HG02610 (cell line): ENCODE measurements at regions not wholly inside any gene's neighbourhood (a gene's known extent, or its start where the extent isn't known, plus 50 kb on each side); places are given as distances from the start of the nearest gene placed in this dataset.
"Not testable (repeated sequence)": the region's sequence is repeated elsewhere in the genome, so short reads cannot be mapped to it uniquely, and the experiment has no call there.

ENCODE experiments used
- ATAC-seq: cut with Tn5 transposase; IDR thresholded peaks from one replicate; pipeline ENCODE4 v1.9.1; 2021; ENCODE audit warnings: mild to moderate bottlenecking, moderate library complexity; ENCODE audit not compliant: unreplicated experiment

DNA sequence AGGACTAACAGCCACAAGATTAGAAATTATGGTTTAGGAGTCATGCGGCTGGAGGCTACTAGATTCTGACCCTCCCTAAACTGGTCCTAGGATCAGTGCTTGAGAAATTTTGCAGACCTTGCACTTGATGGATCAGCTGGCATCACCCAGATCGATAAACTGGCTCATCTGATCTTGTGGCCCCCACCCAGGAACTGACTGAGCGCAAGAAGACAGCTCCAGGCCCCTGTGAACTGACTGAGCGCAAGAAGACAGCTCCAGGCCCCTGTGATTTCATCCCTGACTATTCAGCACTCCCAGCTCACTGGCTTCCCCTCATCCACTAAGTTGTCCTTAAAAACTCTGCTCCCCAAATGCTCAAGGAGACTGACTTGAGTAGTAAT lies 67.8 kb downstream of the MRPL36 start:
- ATAC-seq = not testable (repeated sequence)

DNA sequence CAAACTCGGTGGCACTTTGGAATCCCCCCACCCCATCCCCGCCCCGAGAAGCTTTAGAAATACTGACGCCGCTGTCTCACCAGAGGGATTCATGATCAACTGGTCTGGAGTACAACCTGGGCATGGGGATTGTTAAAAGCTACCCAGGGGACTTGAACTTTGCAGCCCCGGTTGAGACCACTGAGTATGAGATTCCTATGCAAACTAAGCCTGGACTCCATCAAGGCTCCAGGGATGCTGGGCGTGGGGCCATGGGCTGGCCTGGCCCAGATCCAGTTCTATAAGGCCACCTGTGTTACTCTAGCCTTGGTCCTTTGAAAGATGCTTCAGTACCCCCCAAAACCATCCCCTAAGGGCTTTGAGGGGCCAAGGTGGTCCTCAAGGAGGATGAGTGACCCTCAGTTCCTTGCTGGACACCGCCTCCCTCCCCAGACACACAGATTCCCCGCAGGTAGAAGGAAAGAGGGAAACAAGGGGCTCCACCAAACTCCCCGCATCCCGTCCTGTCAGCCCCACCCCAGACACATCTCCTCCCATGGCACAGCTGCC lies 68.5 kb downstream of the MRPL36 start:
- ATAC-seq = no peak

DNA sequence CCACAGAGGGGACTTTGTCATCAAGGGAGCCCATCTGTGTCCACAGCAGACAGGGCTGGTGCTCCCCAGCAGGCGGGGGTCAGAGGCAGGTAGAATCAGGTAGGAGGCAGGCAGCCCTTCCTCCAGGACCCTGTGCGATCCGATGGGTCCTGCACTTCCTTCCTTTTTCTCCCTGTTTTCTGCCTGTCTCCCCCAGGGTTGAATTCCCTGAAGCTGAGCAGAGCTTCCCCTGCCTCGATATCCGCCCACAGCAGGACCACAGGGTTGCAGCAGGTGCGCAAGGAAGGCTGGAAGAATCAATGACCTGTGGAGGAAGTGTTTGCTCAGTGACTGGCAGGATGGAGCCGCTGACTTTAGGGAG lies 69.2 kb downstream of the MRPL36 start:
- ATAC-seq = no peak

DNA sequence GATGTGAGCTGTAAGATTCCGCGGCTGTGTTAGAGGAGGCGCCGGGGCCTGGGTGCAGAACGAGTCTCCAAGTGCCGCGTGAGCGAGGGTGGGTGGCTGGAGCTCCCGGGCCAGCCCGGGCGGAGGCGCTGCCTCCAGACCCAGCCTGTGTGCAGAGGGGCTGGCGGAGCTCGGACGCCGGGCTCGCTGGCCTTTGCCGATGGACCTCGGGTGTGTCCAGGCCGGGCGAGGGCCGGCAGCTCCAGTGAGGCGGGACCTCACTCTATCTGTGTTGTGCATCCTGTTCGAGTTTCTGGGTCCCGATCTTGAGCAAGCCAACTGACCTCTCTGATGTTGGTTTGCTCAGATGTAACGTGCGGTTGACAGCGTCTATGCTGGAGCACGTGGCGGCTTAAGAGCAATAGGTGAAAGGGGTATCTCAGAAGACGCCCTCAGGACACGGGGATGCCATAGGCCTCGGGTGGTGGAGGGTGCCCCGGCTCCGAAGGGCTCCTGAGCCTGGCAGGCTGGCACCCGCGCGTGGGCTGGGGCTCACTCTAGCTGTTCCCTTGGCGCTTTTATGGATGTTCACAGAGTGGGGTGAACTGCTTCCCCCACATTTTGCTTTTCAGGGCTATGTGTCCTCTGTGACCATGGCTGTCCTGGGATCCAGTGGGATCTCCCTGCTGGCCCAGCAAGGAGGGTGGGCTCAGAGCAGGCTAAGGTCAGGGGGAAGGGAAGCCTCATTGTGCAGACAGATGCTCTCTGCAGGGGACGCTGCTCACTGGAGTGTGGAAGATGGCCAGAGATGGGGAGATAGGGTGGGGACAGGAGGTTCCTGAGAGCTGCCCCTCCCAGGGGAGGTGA lies 69.8 kb downstream of the MRPL36 start:
- no peak for ATAC-seq

DNA sequence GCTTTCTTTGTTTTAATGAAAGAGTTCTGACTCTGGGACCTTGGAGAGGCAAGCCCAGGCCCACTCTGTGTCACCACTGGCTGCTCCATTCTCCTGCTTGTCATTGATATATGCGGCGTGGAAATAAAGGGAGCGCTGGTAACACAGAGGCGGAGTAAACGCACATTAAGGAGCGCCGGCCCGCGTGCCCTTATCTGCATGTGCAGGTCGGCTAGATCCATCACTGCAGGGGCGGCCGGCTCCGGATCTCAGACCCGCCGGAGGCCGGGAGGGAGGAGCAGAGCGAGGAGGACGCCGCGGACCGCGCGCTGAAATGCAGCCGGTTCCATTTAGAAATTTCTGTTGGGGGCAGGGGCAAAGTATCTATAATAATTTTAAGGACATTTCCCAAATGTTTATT lies 70.8 kb downstream of the MRPL36 start:
- ATAC-seq = no peak

DNA sequence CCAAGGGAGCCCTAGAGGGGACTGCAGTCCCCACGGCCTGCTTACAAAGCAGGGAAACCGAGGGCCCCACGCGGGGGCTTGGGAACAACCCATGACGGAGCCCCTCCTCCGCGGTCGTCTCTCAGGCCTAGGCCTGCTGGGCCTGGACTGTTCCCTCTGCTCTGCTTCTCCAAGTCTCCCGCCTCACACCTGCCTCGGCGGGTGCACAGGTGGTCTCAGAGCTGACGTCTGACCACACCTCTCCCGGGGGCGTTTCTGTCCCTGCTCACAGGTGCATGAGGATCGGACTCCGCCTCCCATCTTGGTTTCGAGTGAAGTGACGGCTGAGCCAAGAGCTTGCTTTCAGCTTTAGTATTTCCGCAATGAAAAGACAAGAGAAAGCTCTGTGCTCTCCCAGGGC lies 72.1 kb downstream of the MRPL36 start:
- ATAC-seq = no peak

DNA sequence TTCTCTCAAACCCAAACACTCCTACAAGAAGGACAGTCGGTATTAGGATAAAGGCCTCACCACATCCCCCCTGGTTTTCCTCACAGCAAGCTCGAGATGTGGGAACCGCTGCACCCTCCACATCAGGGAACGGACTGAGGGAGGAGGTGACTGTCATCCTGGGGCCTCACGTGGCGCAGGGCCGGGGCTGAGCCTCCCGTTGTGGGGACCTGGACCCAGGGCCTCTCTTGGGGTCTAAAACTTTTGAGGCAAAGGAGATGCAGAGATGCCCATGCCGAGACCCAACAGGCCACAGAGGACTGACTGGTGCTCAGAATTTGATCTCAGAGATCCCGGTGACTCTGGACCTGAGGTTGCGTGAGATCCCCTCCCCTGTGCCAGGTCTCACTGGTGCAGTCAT lies 72.7 kb downstream of the MRPL36 start:
- ATAC-seq = no peak

DNA sequence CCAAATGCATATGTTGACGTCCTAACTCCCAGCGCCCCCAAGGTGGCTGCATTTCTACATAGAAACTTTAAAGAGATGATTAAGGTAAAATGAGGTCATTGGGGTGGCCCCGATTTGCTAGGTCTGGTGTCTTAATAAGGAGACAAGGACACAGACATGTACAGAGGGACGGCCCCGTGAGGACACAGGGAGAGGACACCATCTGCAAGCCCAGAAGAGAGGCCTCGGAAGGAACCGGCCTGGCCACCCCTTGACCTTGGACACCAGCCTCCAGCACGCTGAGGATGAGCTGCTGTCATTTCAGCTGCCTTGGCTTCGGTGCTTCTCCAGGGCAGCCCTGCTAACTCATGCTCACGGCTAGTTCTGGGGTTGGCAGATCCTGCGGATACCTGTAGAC lies 73.2 kb downstream of the MRPL36 start:
- ATAC-seq = no peak

DNA sequence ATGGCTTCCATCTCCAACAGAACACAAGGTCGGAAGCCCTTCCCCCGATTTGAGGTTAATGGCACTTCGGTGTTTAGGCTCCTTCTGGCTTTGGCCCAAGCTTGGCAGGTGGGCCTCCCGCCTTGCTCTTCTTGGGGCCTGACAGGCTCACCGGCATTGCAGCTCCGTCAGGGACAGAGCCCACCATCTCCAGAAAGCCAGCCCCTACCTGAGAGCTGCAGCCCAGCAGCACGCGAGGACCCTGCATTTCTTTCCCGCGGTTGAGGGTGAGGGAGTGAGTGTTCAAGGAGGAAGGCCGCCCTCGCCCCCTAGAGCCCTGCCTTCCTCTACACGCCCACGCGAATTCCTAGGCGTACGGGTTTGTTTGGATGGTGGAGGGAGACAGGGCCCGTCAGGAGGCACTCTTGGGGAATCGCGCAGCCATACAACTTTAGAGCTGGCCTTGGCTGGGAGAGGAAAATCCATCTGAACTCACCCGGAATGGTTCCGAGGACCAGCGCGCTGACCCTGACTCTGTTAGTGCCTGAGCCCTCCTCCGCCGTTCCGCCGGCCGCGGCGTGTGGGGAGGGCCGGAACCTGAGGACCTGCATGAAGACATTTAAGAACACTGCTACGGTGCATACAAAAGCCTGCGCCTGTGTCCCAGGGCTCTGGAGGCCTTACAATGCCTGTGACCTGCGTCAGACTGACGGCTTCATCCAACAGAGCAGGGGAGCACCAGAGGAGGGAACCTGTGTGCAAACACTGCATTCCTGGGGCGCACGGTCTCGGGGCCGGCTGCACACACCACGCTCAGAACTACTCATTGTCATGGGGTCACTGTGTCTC lies 73.8 kb downstream of the MRPL36 start:
- ATAC-seq = no peak

DNA sequence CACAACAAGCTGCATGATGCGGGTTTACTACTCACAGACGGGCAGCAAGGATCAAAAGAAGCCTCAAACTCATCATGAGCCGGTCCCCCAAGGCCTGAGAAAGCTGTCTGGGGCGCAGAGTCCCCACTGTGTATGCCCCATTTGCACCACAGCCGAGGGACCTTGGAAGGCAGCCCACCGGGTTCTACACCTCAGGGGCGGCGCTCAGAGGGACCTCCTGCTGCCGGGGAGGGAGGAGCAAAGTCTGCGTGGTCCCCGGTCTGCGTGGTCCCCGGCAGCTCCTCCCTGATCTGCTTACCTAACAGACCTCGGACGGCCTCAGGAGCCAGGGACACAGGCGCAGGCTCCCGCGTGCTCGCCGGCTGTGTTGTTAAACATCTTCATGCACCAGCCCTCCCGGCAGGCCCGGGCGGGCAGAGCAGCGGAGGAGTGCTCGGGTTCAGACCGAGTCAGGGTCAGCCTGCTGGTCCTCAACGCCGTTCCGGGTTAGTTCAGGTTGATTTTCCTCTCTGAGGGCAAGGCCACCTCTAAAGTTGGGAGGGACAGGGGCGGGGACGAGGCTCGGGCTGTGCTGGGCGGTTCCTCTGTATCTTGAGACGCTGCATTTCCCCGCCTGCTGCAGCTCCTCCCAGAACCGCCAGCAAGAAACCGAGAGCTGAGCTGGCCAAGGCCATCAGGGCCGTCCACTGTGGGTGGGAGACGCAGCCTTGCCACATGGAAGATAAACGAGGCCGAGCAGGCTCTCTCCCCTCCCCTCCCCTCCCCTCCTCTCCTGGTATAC lies 74.6 kb downstream of the MRPL36 start:
- ATAC-seq = no peak

DNA sequence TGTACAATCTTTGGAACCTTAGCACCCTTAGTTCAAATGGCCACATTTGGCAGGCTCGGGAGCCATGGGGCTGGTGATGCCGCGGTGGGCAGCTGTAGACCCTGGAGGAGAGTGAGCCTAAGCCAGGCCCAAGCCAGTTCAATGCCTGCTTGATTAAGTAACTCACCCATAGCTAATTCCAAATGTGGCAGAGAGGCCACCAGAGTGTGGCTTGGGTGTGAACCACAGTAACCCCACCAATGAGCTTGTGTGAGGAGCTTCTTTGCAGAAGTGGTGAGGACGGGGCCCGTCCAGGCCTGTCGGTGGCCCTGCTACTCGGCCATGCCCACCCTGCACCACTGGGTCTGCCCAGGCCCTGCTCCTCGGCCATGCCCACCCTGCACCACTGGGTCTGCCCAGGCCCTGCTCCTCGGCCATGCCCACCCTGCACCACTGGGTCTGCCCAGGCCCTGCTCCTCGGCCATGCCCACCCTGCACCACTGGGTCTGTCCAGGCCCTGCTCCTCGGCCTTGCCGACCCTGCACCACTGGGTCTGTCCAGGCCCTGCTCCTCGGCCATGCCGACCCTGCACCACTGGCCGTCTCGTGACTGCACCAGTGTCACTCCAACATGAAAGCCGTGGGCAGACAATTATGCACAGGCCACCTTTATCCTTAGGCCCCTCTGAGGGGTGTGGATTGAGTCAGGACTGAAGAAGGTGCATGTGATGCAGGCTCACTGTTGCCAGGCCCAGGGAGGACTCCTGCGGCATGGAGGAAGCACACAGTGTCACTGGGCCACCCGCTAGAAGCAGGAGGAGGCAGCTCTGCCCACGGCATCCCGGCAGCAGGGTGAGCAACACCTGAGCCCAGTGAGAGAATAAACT lies 75.4 kb downstream of the MRPL36 start:
- no peak for ATAC-seq

DNA sequence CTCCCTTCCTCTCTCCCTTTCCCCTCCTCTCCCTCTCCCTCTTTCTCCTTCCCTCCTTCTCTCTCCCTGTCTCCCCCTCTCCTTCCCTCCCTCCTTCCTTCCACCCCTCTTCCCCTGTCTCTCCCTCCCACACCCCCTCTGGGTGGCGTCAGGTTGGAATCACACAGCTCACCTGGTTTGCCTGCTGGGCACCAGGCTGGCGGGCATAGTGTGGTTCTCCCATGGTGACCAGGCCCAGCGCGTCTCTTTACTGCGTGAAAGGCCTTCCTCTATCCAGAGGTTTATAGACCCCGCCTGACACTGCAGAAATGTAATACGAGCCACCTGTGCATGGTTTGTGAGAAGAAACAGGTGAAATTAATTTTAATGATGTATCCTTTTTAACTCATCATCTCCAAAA lies 76.2 kb downstream of the MRPL36 start:
- no peak for ATAC-seq

DNA sequence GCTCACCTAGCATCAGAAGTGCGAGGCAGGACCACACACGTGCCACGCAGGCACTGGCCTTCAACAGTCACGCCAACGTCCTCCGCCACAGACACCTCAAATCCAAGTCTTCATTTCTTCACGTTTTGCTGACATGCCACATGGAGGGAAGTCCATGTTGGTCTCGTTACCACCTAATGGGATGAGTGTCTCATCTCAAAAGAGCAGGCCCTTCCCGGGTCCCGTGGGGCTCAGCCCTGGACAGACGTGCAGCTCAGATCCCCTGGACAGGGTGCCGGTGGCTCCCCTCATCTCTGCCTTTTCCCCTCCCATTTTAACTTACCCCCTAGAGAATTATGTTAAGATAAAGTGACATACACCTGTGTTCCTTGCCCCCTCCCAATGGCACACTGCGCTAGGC lies 76.8 kb downstream of the MRPL36 start:
- ATAC-seq = no peak

DNA sequence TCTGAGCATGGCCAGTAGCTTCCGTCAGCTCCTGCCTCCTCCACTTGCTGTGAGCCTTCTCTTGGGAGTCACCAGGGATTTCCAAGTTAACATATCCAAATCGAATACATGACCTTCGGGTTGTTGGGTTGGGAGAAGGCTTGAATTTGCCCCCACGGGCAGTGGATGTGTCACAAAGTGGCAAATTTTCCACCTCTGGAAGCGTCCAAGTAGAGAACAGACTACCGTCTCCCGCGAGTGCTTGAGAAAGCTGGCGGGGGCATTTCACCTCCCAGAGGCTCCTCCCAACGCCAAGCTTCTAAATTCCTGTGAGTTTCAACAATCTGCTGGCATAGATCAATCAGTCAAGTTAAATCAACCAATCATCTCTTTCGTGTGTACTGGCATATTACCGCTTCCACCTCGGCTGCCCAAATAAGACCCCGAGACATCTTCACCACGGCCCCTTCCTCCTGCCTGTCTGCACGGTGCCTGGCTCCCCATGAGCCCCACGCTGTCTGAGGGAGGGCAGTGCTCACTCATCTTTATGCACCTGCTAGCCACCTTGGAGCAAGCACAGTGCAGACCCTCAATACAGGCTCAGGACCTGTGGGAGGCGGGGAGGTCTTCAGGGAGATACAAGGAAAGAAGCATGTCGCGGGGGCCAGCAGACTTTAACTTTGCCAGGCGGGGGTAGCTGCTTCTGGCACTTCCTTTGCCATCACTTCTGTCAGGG lies 79.1 kb downstream of the MRPL36 start:
- no peak for ATAC-seq

DNA sequence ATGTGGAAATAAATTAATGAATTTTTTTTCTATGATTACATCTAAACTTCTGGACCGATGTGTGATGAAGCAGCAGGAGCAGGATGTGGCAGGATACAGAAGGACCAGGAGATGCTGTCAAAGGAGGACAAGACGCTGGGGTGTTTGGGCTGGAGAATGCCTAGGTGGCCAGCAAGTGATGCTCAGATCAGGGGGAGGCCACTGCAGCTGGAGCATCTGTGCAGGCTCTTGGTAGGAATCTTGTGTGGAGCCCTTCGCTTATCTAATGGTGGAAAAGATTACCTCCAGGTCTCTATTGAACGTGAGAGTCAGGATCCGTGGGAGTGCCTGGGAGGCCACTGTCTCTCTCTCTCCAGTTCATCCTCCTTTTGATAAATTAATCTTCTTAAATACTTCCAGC lies 79.8 kb downstream of the MRPL36 start:
- no peak for ATAC-seq

DNA sequence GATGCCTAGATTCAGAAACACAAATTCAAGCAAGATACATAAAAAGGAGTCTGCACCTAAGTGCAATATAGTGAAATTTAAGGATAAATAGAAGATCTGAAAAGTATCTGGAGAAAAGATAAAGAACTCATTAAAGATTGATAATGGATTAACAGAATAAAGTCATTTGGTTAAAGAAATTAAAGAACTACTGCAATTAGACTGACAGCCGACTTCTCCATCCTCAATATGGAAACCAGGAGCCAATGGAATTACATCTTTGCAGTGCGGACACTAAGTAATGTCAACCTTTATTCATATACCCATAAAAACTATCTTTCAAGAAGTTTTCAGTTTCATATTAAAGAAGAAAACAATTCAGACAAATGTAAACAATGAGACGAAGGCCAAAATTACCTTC lies 81.0 kb downstream of the MRPL36 start:
- no peak for ATAC-seq

DNA sequence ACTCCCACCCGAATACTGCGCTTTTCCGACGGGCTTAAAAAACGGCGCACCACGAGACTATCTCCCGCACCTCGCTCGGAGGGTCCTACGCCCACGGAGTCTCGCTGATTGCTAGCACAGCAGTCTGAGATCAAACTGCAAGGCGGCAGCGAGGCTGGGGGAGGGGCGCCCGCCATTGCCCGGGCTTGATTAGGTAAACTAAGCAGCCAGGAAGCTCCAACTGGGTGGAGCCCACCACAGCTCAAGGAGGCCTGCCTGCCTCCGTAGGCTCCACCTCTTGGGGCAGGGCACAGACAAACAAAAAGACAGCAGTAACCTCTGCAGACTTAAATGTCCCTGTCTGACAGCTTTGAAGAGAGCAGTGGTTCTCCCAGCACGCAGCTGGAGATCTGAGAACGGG lies 89.5 kb downstream of the MRPL36 start:
- ATAC-seq = not testable (repeated sequence)

DNA sequence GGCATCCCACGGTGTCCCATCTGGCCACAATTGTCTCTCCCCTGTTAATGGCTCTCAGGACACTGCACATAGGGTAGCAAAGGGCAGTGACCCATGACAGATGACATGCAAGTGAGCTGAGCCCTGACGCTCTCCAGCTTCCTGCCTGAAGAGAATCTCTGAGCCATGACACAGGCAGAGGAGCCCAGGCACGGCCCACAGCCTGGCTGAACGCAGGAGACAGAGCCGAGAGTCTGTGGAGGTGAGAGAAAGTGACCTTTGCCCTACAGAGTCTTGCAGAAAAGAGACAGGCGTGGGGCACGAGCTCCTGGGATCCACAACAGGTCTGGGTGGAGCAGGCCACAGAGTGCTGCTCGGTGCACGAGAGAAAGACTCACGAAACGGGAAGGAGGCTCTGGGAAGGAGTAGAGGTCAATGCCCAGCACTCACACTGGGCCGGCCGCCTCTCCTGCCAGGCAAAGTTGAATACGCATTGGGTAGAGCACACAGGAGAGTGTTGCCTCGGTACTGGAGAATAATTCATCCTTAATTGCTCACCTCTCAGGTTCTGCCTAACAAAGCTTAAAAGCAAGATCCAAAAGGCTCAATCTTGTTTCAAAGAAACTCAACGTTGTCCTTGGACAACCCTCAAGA lies 90.3 kb downstream of the MRPL36 start:
- ATAC-seq = no peak

DNA sequence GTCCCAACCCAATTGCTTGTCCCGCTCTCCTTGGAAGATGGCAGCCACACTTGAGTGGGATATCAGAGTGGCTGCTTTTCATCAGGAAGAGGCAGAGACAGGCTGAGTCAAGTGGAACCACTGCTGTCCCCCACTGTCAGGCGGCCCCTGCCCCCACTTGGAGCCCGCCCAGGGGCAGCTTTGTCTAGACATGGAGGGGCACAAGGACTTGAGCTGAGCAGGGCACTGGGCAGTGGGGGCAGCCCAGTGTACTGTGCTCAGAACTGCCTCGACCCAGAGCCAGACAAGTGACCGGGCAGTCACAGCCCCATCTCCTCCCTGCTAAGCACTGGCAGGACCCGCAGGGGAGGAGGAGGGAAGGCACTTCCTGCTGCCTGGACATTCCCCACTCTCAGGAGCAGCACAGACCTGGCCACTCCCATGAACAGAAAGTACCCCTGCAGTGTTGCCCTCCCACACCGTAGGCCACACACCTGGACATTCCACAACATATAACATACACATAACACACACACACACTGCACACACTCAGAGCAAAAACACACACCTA lies 91.0 kb downstream of the MRPL36 start:
- ATAC-seq = no peak
